ENCODE measurements at regions not wholly inside any gene's neighbourhood (a gene's known extent, or its start where the extent isn't known, plus 50 kb on each side); places are given as distances from the start of the nearest gene placed in this dataset.

DNA sequence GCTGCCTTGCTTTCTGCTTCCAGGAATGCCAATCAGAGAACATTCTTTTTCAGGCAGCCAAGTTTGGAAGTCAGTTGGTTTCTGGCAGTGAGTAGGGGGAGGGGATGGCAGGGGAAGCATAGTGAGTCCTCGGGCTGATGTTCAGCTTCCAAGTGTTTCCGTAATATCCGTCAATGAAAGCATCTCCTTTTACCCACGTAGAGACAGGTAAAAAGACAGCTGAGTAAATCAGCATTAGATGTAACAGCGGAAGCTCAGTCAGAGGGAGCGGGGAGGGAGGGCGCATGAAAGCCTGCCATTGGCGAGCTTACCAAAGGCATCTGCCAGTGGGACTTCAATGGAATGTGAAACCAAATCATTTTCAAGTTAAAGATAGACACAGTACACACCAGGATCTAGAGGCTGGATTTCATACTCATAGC is 117.1 kb upstream of the DTNA start:
- DNase-seq (ENCODE audit: low read depth), result peak; percentile 81

DNA sequence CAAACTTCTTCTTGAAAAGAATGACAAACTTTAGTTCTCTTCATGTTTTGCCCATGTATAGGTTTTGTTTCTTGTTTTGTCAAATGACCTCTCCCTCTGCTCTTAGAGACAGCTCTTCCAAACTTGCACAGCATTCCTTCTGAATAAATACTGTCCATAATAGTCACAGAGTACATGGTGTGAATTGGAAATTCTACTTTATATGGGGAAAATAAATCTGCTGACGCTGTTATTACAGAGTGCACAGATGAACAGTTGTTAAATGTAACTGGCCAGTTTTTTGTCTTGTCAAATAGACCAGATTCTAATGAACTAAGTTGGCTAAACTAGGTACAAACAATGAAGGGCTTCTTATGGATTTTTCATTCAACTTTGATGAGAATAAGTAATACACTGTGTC is 115.8 kb upstream of the DTNA start:
- no peak for DNase-seq (ENCODE audit: low read depth)

DNA sequence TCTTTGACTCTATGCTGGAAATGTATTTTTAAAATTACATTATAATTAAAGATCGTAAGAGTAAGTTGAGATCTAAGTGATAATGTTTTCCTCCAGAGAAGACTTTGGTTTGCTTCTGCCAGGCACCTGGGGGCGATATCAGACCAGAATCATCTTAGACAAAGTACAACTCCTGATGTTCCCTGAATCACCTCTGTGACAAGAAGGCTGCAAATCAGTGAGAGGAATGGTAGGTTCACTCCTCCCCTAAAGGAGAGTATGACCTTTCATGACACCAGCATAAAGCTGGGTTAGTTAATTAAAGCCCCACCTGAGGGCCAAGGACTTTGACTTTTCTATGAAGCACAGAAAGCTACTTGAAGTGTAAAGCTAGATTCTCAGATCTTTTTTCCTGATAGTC is 114.4 kb upstream of the DTNA start:
- peak; percentile 58 for DNase-seq (ENCODE audit: low read depth)

- peak; percentile 51 for DNase-seq (ENCODE audit: low read depth)
Observed at GRCh38 chr18:34598120-34598635, 111.9 kb upstream of the DTNA start.

DNA sequence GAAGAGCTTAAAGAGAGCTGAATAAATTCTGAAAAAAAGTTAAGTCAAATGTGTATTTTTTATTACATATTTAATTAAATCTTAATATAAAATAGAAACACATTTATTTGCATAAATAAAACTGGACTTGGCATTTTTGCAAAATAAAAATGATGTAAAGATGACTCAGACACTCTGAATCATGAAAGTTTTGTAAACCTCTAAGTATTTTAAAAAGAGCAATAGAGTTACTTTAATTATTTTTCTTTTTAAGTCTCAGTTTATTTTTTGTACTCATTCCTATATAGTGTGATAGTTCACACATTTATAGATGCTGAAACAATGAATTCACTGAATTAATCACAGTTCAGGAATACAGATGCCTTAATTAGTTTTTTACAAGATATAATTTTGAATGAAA is 109.9 kb upstream of the DTNA start:
- DNase-seq (ENCODE audit: low read depth), result peak; percentile 63

DNA sequence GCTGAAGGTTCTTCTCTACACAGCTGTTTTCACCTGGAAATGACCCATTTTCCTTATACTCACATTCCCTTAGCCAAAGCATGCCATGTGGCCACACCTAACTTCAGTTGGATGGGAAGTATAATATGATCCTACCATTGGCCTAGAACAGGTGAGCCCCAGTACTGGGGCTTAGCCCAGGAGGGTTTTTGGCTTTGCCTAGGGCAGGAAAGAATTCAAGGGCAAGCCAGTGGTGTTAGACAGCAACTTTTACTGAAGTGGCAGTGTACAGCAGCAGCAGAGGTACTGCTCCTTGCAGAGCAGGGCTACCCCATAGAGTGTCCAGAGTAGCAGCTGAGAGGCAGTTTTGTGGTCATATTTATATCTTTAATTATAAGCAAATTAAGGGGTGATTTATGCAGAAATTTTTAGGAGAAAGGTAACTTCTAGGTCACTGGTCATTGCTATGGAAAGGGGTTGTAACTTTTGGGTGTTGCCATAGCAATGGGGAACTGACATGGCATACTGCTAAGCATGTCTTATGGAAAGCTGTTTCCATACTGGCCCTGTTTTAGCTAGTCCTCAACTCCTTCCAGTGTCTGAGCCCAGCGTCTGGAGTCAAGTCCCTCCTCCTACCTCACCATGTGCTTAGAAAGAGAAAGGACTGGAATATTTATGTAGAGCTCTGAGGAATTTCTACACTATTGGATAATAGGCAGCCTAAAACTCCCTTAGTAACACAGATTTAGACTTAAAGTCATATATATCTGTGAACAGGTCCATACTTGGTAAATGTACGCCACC is 109.0 kb upstream of the DTNA start:
- peak; percentile 10 for DNase-seq (ENCODE audit: low read depth)

DNA sequence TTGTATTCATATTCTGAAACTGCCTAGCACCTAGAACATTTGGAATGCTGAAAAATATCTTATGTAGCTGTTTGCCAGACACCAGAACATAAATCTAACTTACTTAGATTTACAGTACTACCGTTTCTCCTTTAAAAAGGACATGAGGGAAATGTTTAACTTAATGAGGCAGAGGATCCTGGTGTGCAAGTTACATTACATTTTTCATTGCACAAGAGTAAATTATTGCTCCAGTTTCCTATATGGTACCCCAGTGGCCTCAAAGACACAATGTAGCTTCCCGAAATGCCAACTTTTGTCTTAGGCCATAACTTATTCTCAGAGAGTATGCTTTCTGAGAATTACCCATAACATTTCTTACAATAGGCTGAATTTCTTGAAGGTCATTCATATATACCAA is 105.5 kb upstream of the DTNA start:
- no peak for DNase-seq (ENCODE audit: low read depth)

DNA sequence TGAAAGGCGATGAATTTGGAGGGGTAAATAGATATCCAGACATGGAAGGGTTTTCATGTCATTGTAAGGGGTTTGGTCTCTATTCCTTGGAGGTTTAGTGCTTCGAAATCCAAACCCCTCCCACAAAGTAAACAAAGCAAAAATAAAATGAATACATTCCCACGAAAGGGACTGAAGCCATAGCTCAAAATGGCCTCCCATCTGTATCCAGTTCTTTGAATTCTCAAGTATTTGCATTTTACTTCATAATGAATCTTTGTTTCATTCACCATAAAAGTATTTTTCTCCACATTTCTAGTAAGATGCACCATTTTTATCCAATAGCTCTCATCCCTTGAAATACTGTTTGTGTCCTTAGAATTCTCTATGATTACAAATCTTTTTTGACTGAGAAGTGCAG is 103.2 kb upstream of the DTNA start:
- DNase-seq (ENCODE audit: low read depth), result no peak

DNA sequence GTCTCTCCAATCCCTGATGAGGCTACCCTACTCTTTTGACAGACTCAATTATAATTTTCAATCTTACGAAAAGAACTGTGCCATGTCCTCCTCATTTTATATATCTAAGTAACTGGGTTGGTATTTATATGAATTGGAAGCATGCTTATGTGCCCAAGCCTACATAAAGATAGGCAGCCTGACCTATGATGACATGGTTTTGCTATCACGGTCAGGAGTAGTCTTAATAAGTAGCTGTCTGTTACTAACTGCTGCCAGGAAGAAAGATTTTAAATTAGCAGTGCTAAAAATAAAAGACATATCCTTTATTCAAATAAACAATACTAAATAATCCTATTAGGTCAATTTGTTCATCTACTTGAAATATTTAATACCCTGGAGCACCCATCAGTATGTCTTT is 102.0 kb upstream of the DTNA start:
- DNase-seq (ENCODE audit: low read depth), result no peak

DNA sequence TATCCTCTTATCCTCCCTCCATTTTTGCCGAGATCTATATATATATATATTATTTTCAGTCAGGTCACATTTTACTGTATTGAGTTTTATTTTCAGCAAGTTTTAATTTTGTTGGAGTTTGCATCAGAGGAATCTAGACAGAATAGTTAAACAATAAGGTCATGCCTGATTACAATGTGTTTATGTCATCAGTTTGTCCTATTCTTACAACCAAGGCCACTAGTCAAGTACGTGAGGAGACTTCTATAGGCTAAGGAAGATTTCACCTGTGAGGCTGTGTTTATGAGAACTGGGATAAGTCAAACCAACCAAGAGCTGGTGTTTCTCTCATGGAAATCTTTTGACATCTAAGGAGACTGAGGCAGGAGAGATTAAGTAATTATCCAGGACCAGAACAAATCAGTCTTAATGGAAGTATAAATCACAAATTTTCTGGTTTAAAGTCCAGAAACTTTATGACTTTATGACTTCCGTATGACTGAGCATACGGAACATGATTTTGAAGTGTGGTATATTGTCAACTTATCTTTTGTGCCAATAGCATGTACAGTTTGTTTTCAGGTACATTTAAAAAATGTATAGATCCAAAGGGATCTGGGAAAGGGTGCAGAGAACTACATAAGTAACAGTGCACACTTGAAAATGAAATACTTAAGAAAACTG is 100.0 kb upstream of the DTNA start:
- peak; percentile 41 for DNase-seq (ENCODE audit: low read depth)

GRCh38 chr18:34611904-34612303 is 98.2 kb upstream of the DTNA start:
- no peak for DNase-seq (ENCODE audit: low read depth)

DNA sequence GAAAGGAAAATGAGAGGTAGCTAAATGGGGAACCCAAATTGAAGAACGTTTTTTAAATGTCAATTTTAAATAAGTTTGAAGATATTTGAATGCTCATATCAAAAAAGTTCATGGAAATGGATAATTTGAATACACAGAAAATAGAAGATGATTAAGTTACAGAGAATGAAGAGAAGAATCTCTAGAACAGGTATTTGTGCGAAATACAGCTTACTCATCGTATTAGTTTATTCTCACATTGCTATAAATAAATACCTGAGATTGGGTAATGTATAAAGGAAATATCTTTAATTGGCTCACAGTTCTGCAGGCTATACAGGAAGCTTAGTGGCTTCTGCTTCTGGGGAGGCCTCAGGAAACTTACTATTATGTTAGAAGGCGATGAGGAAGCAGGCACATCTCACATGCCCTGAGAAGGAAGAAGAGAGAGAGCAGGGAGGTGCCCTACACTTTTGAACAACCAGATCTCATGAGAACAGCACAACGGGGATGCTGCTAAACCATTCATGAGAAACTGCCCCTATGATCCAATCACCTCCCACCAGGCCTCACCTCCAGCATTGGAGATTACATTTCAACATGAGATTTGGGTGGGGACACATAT is 89.7 kb upstream of the DTNA start:
- DNase-seq (ENCODE audit: low read depth), result no peak

GRCh38 chr18:34623557-34623956 is 86.5 kb upstream of the DTNA start:
- DNase-seq (ENCODE audit: low read depth), result no peak

GRCh38 chr18:34624551-34624950 is 85.5 kb upstream of the DTNA start:
- DNase-seq (ENCODE audit: low read depth), result peak; percentile 27

DNA sequence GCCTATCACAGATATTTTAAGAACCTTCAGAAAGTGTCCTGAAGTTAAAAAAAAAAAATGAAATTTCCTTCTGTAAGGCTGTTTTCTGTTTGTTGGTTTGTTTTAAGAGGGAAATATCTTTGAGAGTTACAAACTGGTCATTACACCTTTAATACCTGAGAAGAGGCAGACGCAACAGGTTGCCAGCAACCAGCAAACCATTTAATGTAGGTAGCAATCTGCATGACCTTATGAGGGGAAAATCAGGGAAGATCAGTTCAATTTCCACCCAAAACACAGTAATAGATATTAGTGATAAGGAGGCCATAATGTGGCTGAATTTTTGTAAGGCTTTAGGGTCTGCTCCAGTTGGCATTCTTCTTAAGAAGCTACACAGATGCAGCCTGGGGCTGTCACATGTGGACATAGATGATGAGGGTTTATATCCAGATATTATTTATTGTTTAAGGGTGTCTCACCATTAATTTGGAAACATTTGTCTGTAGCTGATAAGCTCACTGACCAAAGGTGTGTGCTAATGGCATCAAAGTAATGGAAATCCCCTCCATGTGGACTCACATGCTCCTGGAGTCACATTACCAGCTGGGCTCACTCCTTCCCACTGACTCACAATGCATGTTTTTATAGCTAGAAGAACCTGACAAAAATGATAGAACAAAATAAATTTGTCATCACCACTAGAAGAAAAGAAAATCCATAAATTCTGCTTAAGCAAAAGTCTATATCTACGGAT is 83.5 kb upstream of the DTNA start:
- DNase-seq (ENCODE audit: low read depth), result peak; percentile 77

DNA sequence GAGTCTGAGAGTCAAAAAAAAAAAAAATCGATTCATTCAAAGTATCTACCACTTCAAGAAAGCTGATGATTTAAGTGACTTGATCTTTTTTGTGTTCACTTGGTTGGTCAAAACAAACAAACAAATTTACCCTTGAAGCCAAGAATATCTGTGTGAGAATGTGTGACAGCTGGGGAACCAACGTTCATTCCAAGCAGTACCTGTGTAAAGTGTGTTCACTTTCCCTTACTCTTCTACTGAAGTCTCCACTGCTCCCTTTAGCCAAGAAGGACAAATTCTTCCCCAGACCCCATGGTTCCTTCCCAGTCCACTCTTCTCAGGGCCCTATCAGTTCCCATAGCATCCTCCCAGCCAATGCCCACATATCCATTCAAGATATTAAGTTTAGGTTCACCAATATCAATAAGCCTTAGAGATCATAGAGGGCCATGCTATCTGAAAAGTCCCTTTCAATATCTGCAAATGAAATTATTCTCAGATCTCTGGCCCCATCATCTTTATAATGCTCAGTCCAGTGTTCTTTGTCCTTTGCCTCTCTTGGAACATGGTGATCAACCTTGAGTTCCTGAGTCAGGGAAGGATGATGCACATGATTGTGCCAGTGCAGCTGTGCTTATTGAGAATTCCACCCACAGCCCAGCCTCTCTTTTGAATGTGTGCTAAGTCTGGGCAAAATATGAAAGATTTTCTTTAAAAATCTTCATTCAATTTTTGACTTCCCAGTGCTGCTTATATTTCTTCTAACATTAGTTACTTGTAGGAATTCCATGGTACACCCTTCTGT is 82.8 kb upstream of the DTNA start:
- no peak for DNase-seq (ENCODE audit: low read depth)

DNA sequence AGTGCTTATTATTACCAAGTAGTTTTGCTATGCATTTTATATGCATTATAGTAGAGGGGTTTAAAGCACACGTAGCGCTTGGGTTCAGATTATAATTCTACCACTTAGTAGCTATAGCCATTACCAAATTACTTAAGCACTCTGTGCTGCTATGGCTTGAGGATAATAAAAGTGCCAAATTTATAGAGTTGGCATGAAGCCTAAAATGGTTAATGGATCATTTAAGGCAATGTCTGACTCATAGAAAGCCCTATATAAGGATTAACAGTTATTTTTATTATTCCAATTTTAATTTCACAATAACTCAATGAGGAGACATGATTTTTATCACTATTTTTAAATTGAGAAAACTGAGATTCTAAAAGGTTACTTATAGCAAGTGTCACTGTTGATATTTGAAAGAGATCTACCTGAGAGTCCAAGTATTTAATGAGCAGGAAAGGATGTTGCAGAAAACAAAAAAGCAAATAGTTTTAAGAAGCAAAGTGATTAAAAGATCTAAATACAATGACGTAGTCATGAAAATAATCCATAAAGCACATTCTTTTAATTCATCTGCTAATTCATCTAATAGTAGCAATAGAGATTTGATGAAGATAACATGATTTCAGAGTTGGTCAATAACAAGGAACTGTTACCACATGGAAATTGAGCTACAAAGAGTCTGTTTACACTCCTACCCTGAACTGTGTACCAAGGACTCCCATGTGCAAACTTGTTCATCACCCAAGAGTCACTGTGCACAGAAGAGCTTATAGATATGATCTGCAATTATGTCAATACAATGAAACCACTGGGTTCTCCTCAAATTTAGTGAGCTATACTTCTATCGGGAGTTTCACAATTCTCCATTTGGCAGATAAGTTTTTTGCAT is 78.8 kb upstream of the DTNA start:
- DNase-seq (ENCODE audit: low read depth), result no peak

- DNase-seq (ENCODE audit: low read depth), result no peak
Observed at GRCh38 chr18:34632321-34632720, 77.8 kb upstream of the DTNA start.

GRCh38 chr18:34633368-34633767 is 76.7 kb upstream of the DTNA start:
- no peak for DNase-seq (ENCODE audit: low read depth)

GRCh38 chr18:34637094-34637801 is 72.8 kb upstream of the DTNA start:
- DNase-seq (ENCODE audit: low read depth), result no peak
